ENCODE measurements at regions not wholly inside any gene's neighbourhood (a gene's known extent, or its start where the extent isn't known, plus 50 kb on each side); places are given as distances from the start of the nearest gene placed in this dataset.

DNA sequence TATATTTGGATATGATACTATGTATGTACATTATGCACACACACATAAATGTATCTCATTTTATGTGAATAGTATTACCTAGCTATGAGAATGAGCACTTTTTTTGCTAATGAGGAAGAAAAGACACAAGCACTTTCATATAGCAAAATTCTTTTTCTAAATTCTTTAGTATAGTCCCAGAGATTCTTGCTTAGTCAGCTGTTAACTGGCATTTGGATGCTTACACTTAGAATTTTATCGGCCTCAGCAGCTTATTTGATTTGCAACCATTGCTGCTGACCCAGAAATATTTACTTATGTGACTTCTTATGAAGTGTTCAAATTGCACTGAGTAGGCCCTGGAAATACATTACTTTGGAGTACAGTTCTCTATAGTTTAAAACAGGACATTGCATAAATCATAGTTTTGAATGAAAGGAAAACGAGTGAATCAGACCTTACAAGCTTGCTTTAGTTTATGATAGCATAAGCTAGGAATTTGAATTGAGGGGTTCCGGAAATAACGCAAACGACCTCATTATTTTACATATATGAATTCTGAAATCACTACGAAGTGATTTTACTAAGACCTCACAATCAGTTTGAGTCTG lies 653.9 kb upstream of the NEGR1 start:
- no peak for TF ChIP-seq ZNF114 (CRISPR knock-in tag; IDR thresholded peaks at IDR 0.05)
- TF ChIP-seq, protein P1, sequence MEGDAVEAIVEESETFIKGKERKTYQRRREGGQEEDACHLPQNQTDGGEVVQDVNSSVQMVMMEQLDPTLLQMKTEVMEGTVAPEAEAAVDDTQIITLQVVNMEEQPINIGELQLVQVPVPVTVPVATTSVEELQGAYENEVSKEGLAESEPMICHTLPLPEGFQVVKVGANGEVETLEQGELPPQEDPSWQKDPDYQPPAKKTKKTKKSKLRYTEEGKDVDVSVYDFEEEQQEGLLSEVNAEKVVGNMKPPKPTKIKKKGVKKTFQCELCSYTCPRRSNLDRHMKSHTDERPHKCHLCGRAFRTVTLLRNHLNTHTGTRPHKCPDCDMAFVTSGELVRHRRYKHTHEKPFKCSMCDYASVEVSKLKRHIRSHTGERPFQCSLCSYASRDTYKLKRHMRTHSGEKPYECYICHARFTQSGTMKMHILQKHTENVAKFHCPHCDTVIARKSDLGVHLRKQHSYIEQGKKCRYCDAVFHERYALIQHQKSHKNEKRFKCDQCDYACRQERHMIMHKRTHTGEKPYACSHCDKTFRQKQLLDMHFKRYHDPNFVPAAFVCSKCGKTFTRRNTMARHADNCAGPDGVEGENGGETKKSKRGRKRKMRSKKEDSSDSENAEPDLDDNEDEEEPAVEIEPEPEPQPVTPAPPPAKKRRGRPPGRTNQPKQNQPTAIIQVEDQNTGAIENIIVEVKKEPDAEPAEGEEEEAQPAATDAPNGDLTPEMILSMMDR (conservative IDR thresholded peaks at IDR 0.05; ENCODE audit: low read depth in 2 of 2): no peak
- TF ChIP-seq, protein P2, sequence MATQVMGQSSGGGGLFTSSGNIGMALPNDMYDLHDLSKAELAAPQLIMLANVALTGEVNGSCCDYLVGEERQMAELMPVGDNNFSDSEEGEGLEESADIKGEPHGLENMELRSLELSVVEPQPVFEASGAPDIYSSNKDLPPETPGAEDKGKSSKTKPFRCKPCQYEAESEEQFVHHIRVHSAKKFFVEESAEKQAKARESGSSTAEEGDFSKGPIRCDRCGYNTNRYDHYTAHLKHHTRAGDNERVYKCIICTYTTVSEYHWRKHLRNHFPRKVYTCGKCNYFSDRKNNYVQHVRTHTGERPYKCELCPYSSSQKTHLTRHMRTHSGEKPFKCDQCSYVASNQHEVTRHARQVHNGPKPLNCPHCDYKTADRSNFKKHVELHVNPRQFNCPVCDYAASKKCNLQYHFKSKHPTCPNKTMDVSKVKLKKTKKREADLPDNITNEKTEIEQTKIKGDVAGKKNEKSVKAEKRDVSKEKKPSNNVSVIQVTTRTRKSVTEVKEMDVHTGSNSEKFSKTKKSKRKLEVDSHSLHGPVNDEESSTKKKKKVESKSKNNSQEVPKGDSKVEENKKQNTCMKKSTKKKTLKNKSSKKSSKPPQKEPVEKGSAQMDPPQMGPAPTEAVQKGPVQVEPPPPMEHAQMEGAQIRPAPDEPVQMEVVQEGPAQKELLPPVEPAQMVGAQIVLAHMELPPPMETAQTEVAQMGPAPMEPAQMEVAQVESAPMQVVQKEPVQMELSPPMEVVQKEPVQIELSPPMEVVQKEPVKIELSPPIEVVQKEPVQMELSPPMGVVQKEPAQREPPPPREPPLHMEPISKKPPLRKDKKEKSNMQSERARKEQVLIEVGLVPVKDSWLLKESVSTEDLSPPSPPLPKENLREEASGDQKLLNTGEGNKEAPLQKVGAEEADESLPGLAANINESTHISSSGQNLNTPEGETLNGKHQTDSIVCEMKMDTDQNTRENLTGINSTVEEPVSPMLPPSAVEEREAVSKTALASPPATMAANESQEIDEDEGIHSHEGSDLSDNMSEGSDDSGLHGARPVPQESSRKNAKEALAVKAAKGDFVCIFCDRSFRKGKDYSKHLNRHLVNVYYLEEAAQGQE (IDR thresholded peaks at IDR 0.05; ENCODE audit: unreplicated experiment): no peak
- no peak for TF ChIP-seq EZH2phosphoT487 (IDR thresholded peaks at IDR 0.05; ENCODE audit: unreplicated experiment)
- TF ChIP-seq EZH2 (IDR thresholded peaks at IDR 0.05; ENCODE audit: low read depth, unreplicated experiment): no peak
- TF ChIP-seq CREB1 (CRISPR knock-in tag; IDR thresholded peaks at IDR 0.05; ENCODE audit: low read depth): no peak
- TF ChIP-seq JUNB (IDR thresholded peaks at IDR 0.05; ENCODE audit: unreplicated experiment): no peak
- no peak for TF ChIP-seq ETS1 (IDR thresholded peaks at IDR 0.05)
- no peak for TF ChIP-seq POLR2AphosphoS5 (IDR thresholded peaks at IDR 0.05; ENCODE audit: low read depth)
- no peak for TF ChIP-seq NANOG (IDR thresholded peaks at IDR 0.05; ENCODE audit: borderline replicate concordance)

Measured in GM23338 (cell line).